ENCODE measurements at regions not wholly inside any gene's neighbourhood (a gene's known extent, or its start where the extent isn't known, plus 50 kb on each side); places are given as distances from the start of the nearest gene placed in this dataset.

GRCh38 chr20:11094711-11095110, 420.9 kb upstream of the JAG1 start:
- ATAC-seq: no peak
- no peak for DNase-seq
- no peaks in the 10 kb centered on the region for H3K9me3 ChIP-seq
- no peak overlapping the region for H3K27ac ChIP-seq
- intact Hi-C loops (cut with DNase I): no loop called here
- no peak overlapping the region for H3K4me3 ChIP-seq
- TF ChIP-seq, protein P1, sequence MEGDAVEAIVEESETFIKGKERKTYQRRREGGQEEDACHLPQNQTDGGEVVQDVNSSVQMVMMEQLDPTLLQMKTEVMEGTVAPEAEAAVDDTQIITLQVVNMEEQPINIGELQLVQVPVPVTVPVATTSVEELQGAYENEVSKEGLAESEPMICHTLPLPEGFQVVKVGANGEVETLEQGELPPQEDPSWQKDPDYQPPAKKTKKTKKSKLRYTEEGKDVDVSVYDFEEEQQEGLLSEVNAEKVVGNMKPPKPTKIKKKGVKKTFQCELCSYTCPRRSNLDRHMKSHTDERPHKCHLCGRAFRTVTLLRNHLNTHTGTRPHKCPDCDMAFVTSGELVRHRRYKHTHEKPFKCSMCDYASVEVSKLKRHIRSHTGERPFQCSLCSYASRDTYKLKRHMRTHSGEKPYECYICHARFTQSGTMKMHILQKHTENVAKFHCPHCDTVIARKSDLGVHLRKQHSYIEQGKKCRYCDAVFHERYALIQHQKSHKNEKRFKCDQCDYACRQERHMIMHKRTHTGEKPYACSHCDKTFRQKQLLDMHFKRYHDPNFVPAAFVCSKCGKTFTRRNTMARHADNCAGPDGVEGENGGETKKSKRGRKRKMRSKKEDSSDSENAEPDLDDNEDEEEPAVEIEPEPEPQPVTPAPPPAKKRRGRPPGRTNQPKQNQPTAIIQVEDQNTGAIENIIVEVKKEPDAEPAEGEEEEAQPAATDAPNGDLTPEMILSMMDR (IDR thresholded peaks at IDR 0.05): no peak
- no peaks in the 10 kb centered on the region for H3K4me1 ChIP-seq
- no peaks in the 10 kb centered on the region for H3K36me3 ChIP-seq
- no peaks in the 10 kb centered on the region for H3K27me3 ChIP-seq (ENCODE audit: low read depth)

- no peaks in the 10 kb centered on the region for H3K27me3 ChIP-seq (ENCODE audit: low read depth)
- no peak overlapping the region for H3K27ac ChIP-seq
- no peaks in the 10 kb centered on the region for H3K4me1 ChIP-seq
- H3K4me3 ChIP-seq: no peak overlapping the region
- H3K9me3 ChIP-seq: no peaks in the 10 kb centered on the region
- intact Hi-C loops (cut with DNase I): no loop called here
- ATAC-seq: no peak
- TF ChIP-seq, protein P1 (IDR thresholded peaks at IDR 0.05): no peak
- no peaks in the 10 kb centered on the region for H3K36me3 ChIP-seq
- DNase-seq: no peak
These were observed 425.1 kb upstream of the JAG1 start for GRCh38 chr20:11098888-11099287.

DNA sequence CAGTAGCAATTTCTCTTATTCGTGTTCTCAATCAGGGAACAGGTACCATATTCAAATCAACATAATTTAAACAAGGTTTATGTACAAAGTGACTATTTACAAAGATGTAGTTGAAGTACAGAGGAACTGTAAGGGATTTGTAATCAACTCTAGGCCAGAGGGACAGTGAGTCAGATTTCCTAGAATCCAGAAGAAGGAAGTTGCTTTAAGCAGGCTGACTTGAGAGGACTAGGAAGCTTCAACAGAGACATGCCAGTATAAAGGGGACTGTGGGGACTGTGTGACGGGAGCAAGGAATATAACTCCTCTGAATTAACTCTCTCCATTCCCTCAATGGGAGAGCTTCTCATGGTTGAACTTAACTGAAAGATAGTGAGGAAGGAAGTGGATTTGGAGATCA, 427.4 kb upstream of the JAG1 start:
- intact Hi-C loops (cut with DNase I): no loop called here
- ATAC-seq: peak; percentile 81 to 87

GRCh38 chr20:11101696-11102095, 427.9 kb upstream of the JAG1 start:
- H3K4me3 ChIP-seq: no peak overlapping the region
- TF ChIP-seq, protein P1 (IDR thresholded peaks at IDR 0.05): no peak
- DNase-seq (no peak), ATAC-seq (peak in 1 of 2 donors; percentile 28)
- H3K4me1 ChIP-seq: no peaks in the 10 kb centered on the region
- no peak overlapping the region for H3K27ac ChIP-seq
- intact Hi-C loops (cut with DNase I): no loop called here
- H3K36me3 ChIP-seq: no peaks in the 10 kb centered on the region
- no peaks in the 10 kb centered on the region for H3K27me3 ChIP-seq (ENCODE audit: low read depth)
- H3K9me3 ChIP-seq: no peaks in the 10 kb centered on the region

More for the DNA sequence above, 427.4 kb upstream of the JAG1 start:
- Histone ChIP-seq H3K9me3 (no peaks in the 10 kb centered on the region), H3K36me3 (no peaks in the 10 kb centered on the region), H3K27me3 (ENCODE audit: low read depth) (no peaks in the 10 kb centered on the region), H3K27ac (no peak overlapping the region), H3K4me1 (no peaks in the 10 kb centered on the region), H3K4me3 (no peak overlapping the region)
- TF ChIP-seq, protein P1 (IDR thresholded peaks at IDR 0.05): no peak
- no peak for DNase-seq

DNA sequence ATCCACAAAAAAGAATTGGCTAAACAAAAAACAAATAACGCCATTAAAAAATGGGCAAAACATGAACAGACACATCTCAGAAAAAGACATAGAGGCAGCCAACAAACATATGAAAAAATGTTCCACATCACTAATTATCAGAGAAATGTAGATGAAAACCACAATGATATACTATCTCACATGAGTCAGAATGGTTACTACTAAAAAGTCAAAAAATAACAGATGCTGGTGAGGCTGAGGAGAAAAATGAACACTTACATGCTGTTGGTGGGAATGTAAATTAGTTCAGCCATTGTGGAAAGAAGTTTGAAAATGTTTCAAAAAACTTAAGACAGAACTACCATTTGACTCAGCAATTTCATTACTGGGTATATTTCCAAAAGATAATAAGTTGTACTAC, 430.1 kb upstream of the JAG1 start:
- ATAC-seq: no peak
- H3K27me3 ChIP-seq (ENCODE audit: low read depth): no peaks in the 10 kb centered on the region
- intact Hi-C loops (cut with DNase I): no loop called here
- DNase-seq: no peak
- no peak overlapping the region for H3K27ac ChIP-seq
- no peaks in the 10 kb centered on the region for H3K9me3 ChIP-seq
- H3K4me3 ChIP-seq: no peak overlapping the region
- H3K36me3 ChIP-seq: no peaks in the 10 kb centered on the region
- TF ChIP-seq, protein P1 (IDR thresholded peaks at IDR 0.05): no peak
- H3K4me1 ChIP-seq: no peaks in the 10 kb centered on the region
